Right atrium auricular region (tissue), 2 donors: ENCODE measurements at regions not wholly inside any gene's neighbourhood (a gene's known extent, or its start where the extent isn't known, plus 50 kb on each side); places are given as distances from the start of the nearest gene placed in this dataset.

ENCODE experiments used
- DNase-seq: peaks from one replicate; pipeline ENCODE4 v3.0.0-alpha.2; 2019; ENCODE audit warnings: low spot score
- H3K27ac ChIP-seq, 2 donors: fragments of 200-600 bp; sonication (generic); 1 replicate in 1 of 2; 2 replicates in 1 of 2; pipeline ENCODE4 v1.5.1; 2016 to 2019
- H3K27me3 ChIP-seq, 2 donors: fragments of 200-600 bp; sonication (generic); one replicate each; pipeline versions ENCODE4 v1.5.1 to v1.6.0; 2017 to 2019
- H3K36me3 ChIP-seq: fragments of 200-600 bp; sonication (generic); one replicate; pipeline ENCODE4 v1.5.1; 2016
- H3K4me1 ChIP-seq, 2 donors: fragments of 200-600 bp; sonication (generic); one replicate each; pipeline versions ENCODE4 v1.5.1 to v1.6.0; 2017 to 2019
- H3K4me3 ChIP-seq, 2 donors: fragments of 200-600 bp; sonication (generic); 1 replicate in 1 of 2; 2 replicates in 1 of 2; pipeline ENCODE4 v1.5.1; 2017 to 2019; ENCODE audit warnings: mild to moderate bottlenecking in 1 of 2, moderate library complexity in 1 of 2
- H3K9me3 ChIP-seq, 2 donors: fragments of 200-600 bp; sonication (generic); one replicate each; pipeline ENCODE4 v1.5.1; 2019
- CTCF ChIP-seq, 2 donors: fragments of 200-600 bp; sonication (generic); IDR thresholded peaks; one replicate each; pipeline ENCODE4 v1.5.1; 2019; ENCODE audit warnings: antibody characterized with exemption in 2 of 2

- Histone ChIP-seq H3K9me3 (no peaks in the 10 kb centered on the region), H3K4me1 (no peaks in the 10 kb centered on the region), H3K27me3 (no peaks in the 10 kb centered on the region), H3K4me3 (no peak overlapping the region), H3K36me3 (no peaks in the 10 kb centered on the region), H3K27ac (no peak overlapping the region)
- peak; percentile 67 for DNase-seq
- TF ChIP-seq CTCF (IDR thresholded peaks at IDR 0.05): no peak
Observed at GRCh38 chr20:5696011-5696559, 54.1 kb upstream of the SHLD1 start.

GRCh38 chr20:5691918-5692618, 58.1 kb upstream of the SHLD1 start:
- H3K4me1 ChIP-seq: peaks cover 0 to 13% of the 10 kb centered on the region in 2 donors
- H3K9me3 ChIP-seq: no peaks in the 10 kb centered on the region
- H3K27me3 ChIP-seq: no peaks in the 10 kb centered on the region
- no peak for DNase-seq
- TF ChIP-seq CTCF (IDR thresholded peaks at IDR 0.05): no peak
- no peaks in the 10 kb centered on the region for H3K36me3 ChIP-seq
- no peak overlapping the region for H3K4me3 ChIP-seq
- no peak overlapping the region for H3K27ac ChIP-seq

GRCh38 chr20:5689463-5689862, 60.7 kb upstream of the SHLD1 start:
- no peak for TF ChIP-seq CTCF (IDR thresholded peaks at IDR 0.05)
- H3K4me1 ChIP-seq: peaks cover 0 to 13% of the 10 kb centered on the region in 2 donors
- H3K36me3 ChIP-seq: no peaks in the 10 kb centered on the region
- H3K27ac ChIP-seq: no peak overlapping the region
- DNase-seq: no peak
- H3K9me3 ChIP-seq: no peaks in the 10 kb centered on the region
- H3K27me3 ChIP-seq: no peaks in the 10 kb centered on the region
- no peak overlapping the region for H3K4me3 ChIP-seq

GRCh38 chr20:5688431-5688972, 61.7 kb upstream of the SHLD1 start:
- no peaks in the 10 kb centered on the region for H3K9me3 ChIP-seq
- H3K4me3 ChIP-seq: no peak overlapping the region
- H3K27me3 ChIP-seq: no peaks in the 10 kb centered on the region
- H3K27ac ChIP-seq: peak overlapping the region; percentile 21 to 43
- no peak for TF ChIP-seq CTCF (IDR thresholded peaks at IDR 0.05)
- peaks cover 0 to 13% of the 10 kb centered on the region in 2 donors for H3K4me1 ChIP-seq
- no peaks in the 10 kb centered on the region for H3K36me3 ChIP-seq
- no peak for DNase-seq

GRCh38 chr20:5687884-5688283, 62.3 kb upstream of the SHLD1 start:
- Histone ChIP-seq H3K27ac (peak overlapping the region; percentile 21 to 43), H3K27me3 (no peaks in the 10 kb centered on the region), H3K4me1 (peaks cover 0 to 13% of the 10 kb centered on the region in 2 donors), H3K9me3 (no peaks in the 10 kb centered on the region), H3K4me3 (no peak overlapping the region), H3K36me3 (no peaks in the 10 kb centered on the region)
- DNase-seq: no peak
- TF ChIP-seq CTCF (IDR thresholded peaks at IDR 0.05): no peak
